ENCODE measurements at regions not wholly inside any gene's neighbourhood (a gene's known extent, or its start where the extent isn't known, plus 50 kb on each side); places are given as distances from the start of the nearest gene placed in this dataset.

DNA sequence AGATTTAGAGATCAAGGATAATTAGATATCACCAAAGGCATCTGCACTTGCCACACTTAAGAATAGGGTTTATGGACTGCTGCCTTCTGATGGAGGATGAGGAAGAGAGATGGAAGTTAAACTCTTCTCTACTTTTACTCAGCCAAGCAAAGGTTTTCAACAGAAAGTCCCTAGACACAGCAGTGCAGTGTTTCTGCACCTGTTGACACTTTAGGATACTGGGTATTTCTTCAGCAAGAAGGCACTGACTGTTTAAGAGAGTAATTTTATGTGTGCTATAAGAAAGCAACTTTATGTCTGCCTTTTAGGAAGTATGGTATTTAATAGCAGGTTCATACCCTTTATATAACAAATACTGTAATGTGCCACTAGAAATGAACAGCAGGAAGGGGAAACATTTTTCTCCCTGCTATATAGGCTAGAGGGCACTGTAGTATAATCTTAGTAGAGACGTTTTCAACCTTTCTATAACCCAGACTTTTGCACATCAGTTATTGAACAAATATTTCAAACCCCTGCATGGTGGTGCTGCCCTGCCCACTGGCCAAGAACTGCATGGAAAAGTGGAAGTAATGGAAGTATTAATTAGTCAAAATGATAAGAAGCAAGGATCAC is 225.0 kb upstream of the GRIP1 start:
- H3K36me3 ChIP-seq = no peaks in the 10 kb centered on the region
- intact Hi-C loops (cut with DNase I) = no loop called here
- no peak for ATAC-seq

DNA sequence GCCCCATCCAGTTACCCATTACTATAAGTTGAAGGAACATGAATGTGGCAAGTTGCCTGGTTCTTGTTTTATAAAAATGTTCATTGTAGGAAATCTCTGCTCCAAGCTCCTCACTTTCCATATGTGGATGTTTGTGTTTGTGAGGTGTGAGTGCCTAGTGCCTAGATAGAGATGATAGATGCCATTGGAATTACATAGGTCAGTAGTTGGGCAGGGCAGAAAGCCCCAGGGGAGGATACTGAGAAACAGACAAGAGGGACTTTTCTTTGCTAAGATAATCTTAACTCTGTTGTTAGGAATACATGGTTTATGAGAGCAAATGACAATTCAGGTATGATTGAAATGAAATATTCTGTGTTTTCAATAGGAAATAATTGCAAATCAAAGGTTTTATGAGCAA is 226.3 kb upstream of the GRIP1 start:
- ATAC-seq (no peak), DNase-seq (no peak)
- Histone ChIP-seq H3K27me3 (ENCODE audit: low read depth) (no peaks in the 10 kb centered on the region), H3K4me3 (no peak overlapping the region), H3K27ac (no peak overlapping the region), H3K36me3 (no peaks in the 10 kb centered on the region), H3K4me1 (no peaks in the 10 kb centered on the region), H3K9me3 (no peaks in the 10 kb centered on the region)
- TF ChIP-seq, protein P1, sequence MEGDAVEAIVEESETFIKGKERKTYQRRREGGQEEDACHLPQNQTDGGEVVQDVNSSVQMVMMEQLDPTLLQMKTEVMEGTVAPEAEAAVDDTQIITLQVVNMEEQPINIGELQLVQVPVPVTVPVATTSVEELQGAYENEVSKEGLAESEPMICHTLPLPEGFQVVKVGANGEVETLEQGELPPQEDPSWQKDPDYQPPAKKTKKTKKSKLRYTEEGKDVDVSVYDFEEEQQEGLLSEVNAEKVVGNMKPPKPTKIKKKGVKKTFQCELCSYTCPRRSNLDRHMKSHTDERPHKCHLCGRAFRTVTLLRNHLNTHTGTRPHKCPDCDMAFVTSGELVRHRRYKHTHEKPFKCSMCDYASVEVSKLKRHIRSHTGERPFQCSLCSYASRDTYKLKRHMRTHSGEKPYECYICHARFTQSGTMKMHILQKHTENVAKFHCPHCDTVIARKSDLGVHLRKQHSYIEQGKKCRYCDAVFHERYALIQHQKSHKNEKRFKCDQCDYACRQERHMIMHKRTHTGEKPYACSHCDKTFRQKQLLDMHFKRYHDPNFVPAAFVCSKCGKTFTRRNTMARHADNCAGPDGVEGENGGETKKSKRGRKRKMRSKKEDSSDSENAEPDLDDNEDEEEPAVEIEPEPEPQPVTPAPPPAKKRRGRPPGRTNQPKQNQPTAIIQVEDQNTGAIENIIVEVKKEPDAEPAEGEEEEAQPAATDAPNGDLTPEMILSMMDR (IDR thresholded peaks at IDR 0.05) = no peak
- intact Hi-C loops (cut with DNase I) = no loop called here

More for the DNA sequence above, 225.0 kb upstream of the GRIP1 start:
- H3K4me3 ChIP-seq = no peak overlapping the region
- TF ChIP-seq, protein P1 (IDR thresholded peaks at IDR 0.05) = no peak
- no peaks in the 10 kb centered on the region for H3K9me3 ChIP-seq
- H3K4me1 ChIP-seq = no peaks in the 10 kb centered on the region
- H3K27me3 ChIP-seq (ENCODE audit: low read depth) = no peaks in the 10 kb centered on the region
- no peak for DNase-seq
- H3K27ac ChIP-seq = no peak overlapping the region

DNA sequence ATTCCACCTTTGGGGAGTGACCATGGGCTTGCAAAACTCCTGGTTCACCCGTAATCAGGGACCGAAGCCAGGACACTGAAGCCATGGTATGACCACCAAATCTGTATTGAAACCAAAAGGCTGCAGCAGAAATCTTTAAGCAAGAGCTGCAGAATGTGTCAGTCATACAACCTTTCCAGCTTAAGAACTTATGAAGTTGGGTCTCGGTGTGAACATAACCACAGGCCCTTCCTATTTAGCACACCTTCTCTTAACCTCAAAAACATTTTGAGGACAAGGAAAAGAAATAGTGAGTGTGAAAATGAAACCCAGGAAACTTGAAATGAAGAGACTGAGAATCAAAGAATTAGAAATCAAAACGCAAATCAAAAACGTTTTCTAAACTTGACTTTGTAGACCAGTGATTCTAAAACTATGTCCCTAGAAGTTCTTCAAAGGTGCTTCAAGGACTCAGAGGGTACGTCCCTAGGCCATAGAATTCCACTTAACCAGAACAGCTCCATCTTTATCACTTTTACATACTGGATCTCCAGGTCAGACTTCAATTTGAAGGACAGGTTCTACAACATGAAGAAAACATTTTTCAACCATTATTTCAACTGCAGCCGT is 231.6 kb upstream of the GRIP1 start:
- H3K9me3 ChIP-seq = no peaks in the 10 kb centered on the region
- intact Hi-C loops (cut with DNase I) = no loop called here
- ATAC-seq = no peak
- H3K27ac ChIP-seq = no peak overlapping the region
- H3K4me1 ChIP-seq = no peaks in the 10 kb centered on the region
- no peaks in the 10 kb centered on the region for H3K36me3 ChIP-seq
- DNase-seq = no peak
- H3K27me3 ChIP-seq (ENCODE audit: low read depth) = no peaks in the 10 kb centered on the region
- TF ChIP-seq, protein P1 (IDR thresholded peaks at IDR 0.05) = no peak
- H3K4me3 ChIP-seq = no peak overlapping the region

DNA sequence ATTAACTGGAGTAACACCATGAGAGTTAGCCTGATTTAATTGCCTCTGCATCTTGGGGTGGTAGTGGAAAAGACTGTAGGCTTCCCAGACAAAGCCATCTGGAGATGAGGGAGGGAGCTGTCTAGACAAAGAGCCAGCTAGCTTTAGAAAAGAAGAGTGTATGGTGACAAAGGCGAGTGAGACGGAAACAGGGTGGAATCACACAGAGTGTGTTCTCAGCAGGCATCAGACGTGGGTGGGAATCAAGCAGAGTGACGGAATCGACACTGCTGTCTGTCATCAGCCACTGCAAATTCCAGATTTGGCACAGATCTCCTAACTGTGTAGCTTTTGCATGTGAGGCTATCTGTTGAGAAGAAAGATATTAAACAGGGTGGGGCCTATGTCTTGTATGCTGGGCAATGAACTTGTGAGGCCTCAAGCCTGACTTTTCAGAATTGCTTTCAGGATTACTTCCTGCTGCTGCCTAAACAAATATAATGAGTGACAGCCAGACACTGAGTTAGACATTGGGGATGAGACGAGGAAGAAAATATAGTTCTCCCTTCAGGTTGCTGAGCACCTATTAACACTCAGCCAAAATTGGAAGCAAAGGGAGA is 236.5 kb upstream of the GRIP1 start:
- TF ChIP-seq, protein P1 (IDR thresholded peaks at IDR 0.05) = no peak
- ATAC-seq (no peak), DNase-seq (no peak)
- Histone ChIP-seq H3K36me3 (no peaks in the 10 kb centered on the region), H3K27ac (no peak overlapping the region), H3K9me3 (no peaks in the 10 kb centered on the region), H3K27me3 (ENCODE audit: low read depth) (no peaks in the 10 kb centered on the region), H3K4me3 (no peak overlapping the region), H3K4me1 (no peaks in the 10 kb centered on the region)
- intact Hi-C loops (cut with DNase I) = no loop called here

DNA sequence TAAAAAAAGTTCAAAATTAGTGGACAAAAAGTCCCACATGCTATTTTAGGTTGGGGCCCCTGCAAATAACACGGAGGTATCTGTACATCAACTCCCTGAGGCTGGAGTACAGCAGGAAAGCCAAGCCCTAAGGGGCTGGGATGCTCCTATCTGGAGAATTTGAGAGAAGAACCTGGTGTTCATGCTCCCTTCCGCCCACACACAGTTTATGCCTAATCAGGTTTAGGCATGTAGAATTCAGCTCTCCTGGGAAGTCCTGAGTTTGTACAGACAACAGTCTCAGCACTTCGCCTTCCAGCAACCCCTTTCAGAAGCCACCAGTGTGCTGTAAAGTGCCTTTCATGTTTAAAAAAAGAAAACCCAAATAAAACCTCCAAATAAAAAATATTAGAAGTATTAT is 237.3 kb upstream of the GRIP1 start:
- no peak for ATAC-seq
- TF ChIP-seq, protein P1 (IDR thresholded peaks at IDR 0.05) = no peak
- intact Hi-C loops (cut with DNase I) = no loop called here

More for the DNA sequence above, 237.3 kb upstream of the GRIP1 start:
- H3K27ac ChIP-seq = no peak overlapping the region
- H3K4me3 ChIP-seq = no peak overlapping the region
- no peaks in the 10 kb centered on the region for H3K27me3 ChIP-seq (ENCODE audit: low read depth)
- DNase-seq = no peak
- H3K4me1 ChIP-seq = no peaks in the 10 kb centered on the region
- H3K36me3 ChIP-seq = no peaks in the 10 kb centered on the region
- no peaks in the 10 kb centered on the region for H3K9me3 ChIP-seq
